GM12891 (cell line): ENCODE measurements at regions not wholly inside any gene's neighbourhood (a gene's known extent, or its start where the extent isn't known, plus 50 kb on each side); places are given as distances from the start of the nearest gene placed in this dataset.
"Not testable (repeated sequence)": the region's sequence is repeated elsewhere in the genome, so short reads cannot be mapped to it uniquely, and the experiment has no call there.

ENCODE experiments used
- DNase-seq: peaks from one replicate; pipeline ENCODE4 v3.0.0; 2011; ENCODE audit warnings: low spot score; ENCODE audit not compliant: insufficient read length
- FAIRE-seq: peaks from 2 replicates; lab custom pipeline; 2011; peaks lifted over from hg19 to GRCh38; lab: Jason Lieb, UNC
- PAX5 ChIP-seq: IDR thresholded peaks from 2 replicates; pipeline ENCODE4 v1.6.1; 2011; ENCODE audit warnings: low read length, moderate library complexity, mild to moderate bottlenecking; ENCODE audit not compliant: insufficient read depth, severe bottlenecking
- POLR2A ChIP-seq: IDR thresholded peaks from 2 replicates; pipeline ENCODE4 v1.6.1; 2011; ENCODE audit warnings: low read depth, low read length, control low read depth
- POLR2AphosphoS5 ChIP-seq: IDR thresholded peaks from 2 replicates; pipeline ENCODE4 v1.6.1; 2011; ENCODE audit warnings: low read depth, low read length, control low read depth
- POU2F2 ChIP-seq: IDR thresholded peaks from 2 replicates; pipeline ENCODE4 v1.6.1; 2011; ENCODE audit warnings: low read depth, mild to moderate bottlenecking, control low read depth, low read length, moderate library complexity
- SPI1 ChIP-seq: IDR thresholded peaks from 2 replicates; pipeline ENCODE4 v1.6.1; 2011; ENCODE audit warnings: low read depth, low read length, control low read depth
- TAF1 ChIP-seq: IDR thresholded peaks from 2 replicates; pipeline ENCODE4 v1.6.1; 2011; ENCODE audit warnings: low read depth, low read length, control low read depth

DNA sequence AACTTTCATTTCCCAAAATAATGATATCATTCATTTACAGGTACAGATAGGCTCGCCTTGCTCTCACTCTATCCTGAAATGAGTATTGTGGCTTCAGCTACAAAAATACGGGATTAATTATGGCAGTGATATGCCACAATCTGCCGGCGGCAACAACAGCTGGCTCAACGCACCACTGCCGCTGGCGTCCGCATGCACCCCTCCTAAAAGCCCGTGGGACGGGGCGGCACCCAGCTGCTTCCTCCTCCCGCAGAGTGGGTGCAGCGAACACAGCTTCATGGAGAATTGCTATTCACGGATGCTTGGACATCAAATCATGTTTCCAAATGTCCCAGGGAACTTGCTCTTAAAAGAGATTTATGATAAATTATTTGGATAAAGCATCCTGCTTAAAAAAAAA lies 266.8 kb downstream of the TEX29 start:
- DNase-seq = no peak

GRCh38 chr13:111589321-111589720 lies 268.9 kb downstream of the TEX29 start:
- TF ChIP-seq POLR2AphosphoS5 = no peak
- no peak for TF ChIP-seq PAX5
- TF ChIP-seq POU2F2 = no peak
- no peak for TF ChIP-seq TAF1
- no peak for TF ChIP-seq POLR2A
- no peak for TF ChIP-seq SPI1
- DNase-seq (no peak), FAIRE-seq (no peak)

More for the DNA sequence above, 266.8 kb downstream of the TEX29 start:
- TF ChIP-seq POLR2A (no peak), POLR2AphosphoS5 (no peak), PAX5 (no peak), TAF1 (no peak), SPI1 (no peak), POU2F2 (no peak)
- FAIRE-seq = no peak

- TF ChIP-seq POLR2AphosphoS5 (no peak), SPI1 (no peak), PAX5 (no peak), TAF1 (no peak), POU2F2 (no peak), POLR2A (no peak)
- no peak for DNase-seq
- FAIRE-seq = no peak
Measured at GRCh38 chr13:111589992-111590391, 269.6 kb downstream of the TEX29 start.

GRCh38 chr13:111590796-111591195 lies 270.4 kb downstream of the TEX29 start:
- TF ChIP-seq TAF1 (no peak), SPI1 (no peak), POU2F2 (no peak), PAX5 (no peak), POLR2A (no peak), POLR2AphosphoS5 (no peak)
- FAIRE-seq = no peak
- no peak for DNase-seq

- DNase-seq, FAIRE-seq: not testable (repeated sequence)
Measured at GRCh38 chr13:111593490-111593889, 273.0 kb downstream of the TEX29 start.

GRCh38 chr13:111594606-111595005 lies 274.2 kb downstream of the TEX29 start:
- FAIRE-seq (no peak), DNase-seq (no peak)
- TF ChIP-seq POU2F2 (no peak), TAF1 (no peak), PAX5 (no peak), SPI1 (no peak), POLR2AphosphoS5 (no peak), POLR2A (no peak)

DNA sequence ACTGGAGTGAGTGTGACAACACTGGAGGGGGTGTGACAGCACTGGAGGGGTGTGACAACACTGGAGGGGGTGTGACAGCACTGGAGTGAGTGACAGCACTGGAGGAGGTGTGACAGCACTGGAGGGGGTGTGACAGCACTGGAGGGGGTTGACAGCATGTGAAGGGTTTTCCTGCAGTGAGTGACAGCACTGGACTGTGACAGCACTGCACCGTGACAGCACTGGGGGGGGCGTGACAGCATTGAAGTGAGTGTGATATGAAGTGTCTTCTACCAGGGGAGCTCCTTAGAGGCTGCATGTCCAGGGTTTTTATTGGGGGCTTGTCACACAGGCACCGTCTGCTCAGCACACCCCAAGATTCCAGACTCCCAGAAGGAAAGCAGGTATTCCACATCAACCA lies 274.8 kb downstream of the TEX29 start:
- DNase-seq = no peak
- no peak for TF ChIP-seq POU2F2
- no peak for FAIRE-seq

DNA sequence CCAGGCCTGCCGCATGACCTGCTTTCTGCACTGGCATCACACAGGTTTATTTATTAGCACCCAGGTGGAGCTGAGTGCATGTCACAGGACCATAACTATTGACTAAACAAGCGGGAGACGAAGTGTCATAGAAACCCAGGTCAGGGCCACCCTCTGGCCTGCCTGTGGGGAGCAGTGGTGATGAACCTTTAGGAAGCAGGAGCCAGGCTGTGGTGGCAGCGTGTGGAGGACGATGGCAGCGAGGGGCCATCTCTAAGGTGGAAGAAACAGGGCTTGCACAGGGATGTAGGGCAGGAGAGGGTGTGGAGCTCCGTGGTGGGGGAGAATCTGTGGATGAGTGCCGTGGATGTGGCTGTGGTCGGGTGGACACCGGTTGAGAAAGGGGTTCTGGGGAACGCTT lies 275.3 kb downstream of the TEX29 start:
- TF ChIP-seq POU2F2 = no peak
- TF ChIP-seq SPI1 = no peak
- TF ChIP-seq POLR2AphosphoS5 = no peak
- no peak for TF ChIP-seq TAF1
- no peak for TF ChIP-seq PAX5
- no peak for TF ChIP-seq POLR2A
- FAIRE-seq (no peak), DNase-seq (no peak)

DNA sequence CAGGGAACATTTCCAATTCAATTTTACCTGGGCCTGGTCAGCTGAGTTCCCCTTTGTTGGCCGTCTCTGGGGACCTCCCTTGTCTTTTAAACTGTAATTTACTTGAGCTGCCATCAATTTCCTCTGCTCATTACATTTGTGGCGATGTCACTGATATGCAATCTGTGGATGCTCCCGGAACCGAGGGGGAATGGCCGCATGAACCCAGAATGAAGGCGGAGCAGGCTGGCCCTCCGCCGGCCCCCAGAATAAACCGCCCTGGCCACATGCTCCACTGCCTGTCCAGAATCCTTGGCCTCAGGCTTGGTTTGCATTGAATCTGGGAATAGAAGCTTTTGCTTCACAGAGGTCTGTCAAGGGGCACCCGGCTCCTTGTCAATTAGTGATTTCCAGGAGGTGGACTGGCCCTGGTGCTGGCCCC lies 276.8 kb downstream of the TEX29 start:
- FAIRE-seq = no peak
- TF ChIP-seq POLR2A (no peak), SPI1 (no peak), POU2F2 (no peak), TAF1 (no peak), PAX5 (no peak), POLR2AphosphoS5 (no peak)

GRCh38 chr13:111597618-111598017 lies 277.2 kb downstream of the TEX29 start:
- FAIRE-seq (no peak), DNase-seq (no peak)
- no peak for TF ChIP-seq TAF1
- TF ChIP-seq SPI1 = no peak
- no peak for TF ChIP-seq POLR2AphosphoS5
- no peak for TF ChIP-seq PAX5
- no peak for TF ChIP-seq POLR2A
- TF ChIP-seq POU2F2 = no peak

More for the DNA sequence above, 276.8 kb downstream of the TEX29 start:
- no peak for DNase-seq

- FAIRE-seq (no peak), DNase-seq (no peak)
- no peak for TF ChIP-seq SPI1
- TF ChIP-seq PAX5 = no peak
- no peak for TF ChIP-seq POLR2A
- TF ChIP-seq TAF1 = no peak
- no peak for TF ChIP-seq POLR2AphosphoS5
Measured at GRCh38 chr13:111598747-111599146, 278.3 kb downstream of the TEX29 start.

DNA sequence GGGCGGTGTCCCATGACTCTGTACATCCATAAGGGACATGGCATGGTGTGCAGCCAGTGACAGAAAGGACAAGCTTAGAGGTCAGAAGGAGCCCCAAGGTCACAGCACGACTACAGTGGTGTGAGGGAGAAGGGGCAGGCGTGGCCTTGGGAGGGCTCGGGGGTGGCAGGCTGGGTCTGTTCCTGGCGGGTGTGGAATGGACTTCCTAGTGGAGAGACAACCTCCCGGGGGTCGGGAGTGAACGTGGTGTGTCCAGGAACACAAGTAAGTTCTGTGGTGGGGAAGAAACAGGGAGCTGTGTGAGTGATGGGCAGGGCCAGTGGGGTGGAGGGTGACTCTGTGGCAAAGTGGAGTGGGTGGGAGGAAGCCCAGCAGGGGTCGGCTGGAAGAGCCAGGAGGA lies 279.3 kb downstream of the TEX29 start:
- no peak for TF ChIP-seq SPI1
- TF ChIP-seq TAF1 = no peak
- DNase-seq = no peak
- no peak for FAIRE-seq
